SK-N-SH (cell line): ENCODE measurements at regions not wholly inside any gene's neighbourhood (a gene's known extent, or its start where the extent isn't known, plus 50 kb on each side); places are given as distances from the start of the nearest gene placed in this dataset.

Experiments used
- CTCF ChIA-PET: fragments of 300-600, 350-600 bp; formaldehyde crosslinking; extraction: SDS; loops from one replicate; lab custom pipeline; 2021; lab: Yijun Ruan, JAX
- POLR2A ChIA-PET: fragments of 350-600 bp; sonication (Branson Sonifier 250); formaldehyde crosslinking; extraction: SDS; loops from one replicate; lab custom pipeline; 2020; ENCODE audit warnings: antibody characterized with exemption, inconsistent platforms; lab: Yijun Ruan, JAX
- DNase-seq: peaks from one replicate; pipeline ENCODE4 v3.0.0; 2012
- H2AFZ ChIP-seq: fragments of 200-600 bp; sonication (generic); 2 replicates; pipeline ENCODE4 v1.8.1; 2016; ENCODE audit warnings: antibody characterized with exemption, mild to moderate bottlenecking, low read depth
- H3F3A ChIP-seq: fragments of 200-600 bp; sonication (generic); replicated peaks from 2 replicates; pipeline ENCODE3; 2016; ENCODE audit warnings: antibody characterized with exemption, mild to moderate bottlenecking; ENCODE audit not compliant: insufficient read depth
- H3K27ac ChIP-seq, 2 experiments: fragments of 200-500 bp in 1 of 2; fragments of 200-600 bp in 1 of 2; sonication (Bioruptor generic) in 1 of 2; sonication (generic), shearing (Covaris generic) in 1 of 2; 2 replicates each; pipeline versions ENCODE4 v1.5.1 to v1.6.1; 2014 to 2016; ENCODE audit warnings: low read depth in 2 of 2, inconsistent platforms in 1 of 2, low read length in 1 of 2, mild to moderate bottlenecking in 1 of 2, mixed read lengths in 1 of 2
- H3K27me3 ChIP-seq: fragments of 200-600 bp; sonication (generic), shearing (Covaris generic); 2 replicates; pipeline ENCODE4 v1.6.1; 2016; ENCODE audit warnings: mixed run types; ENCODE audit not compliant: insufficient read depth
- H3K36me3 ChIP-seq, 2 experiments: fragments of 200-500 bp in 1 of 2; fragments of 200-600 bp in 1 of 2; sonication (Bioruptor generic) in 1 of 2; sonication (generic) in 1 of 2; replicated peaks in 1 of 2; 2 replicates each; pipeline versions ENCODE3 to v1.5.1; 2014 to 2016; ENCODE audit warnings: low read length in 1 of 2, mild to moderate bottlenecking in 1 of 2; ENCODE audit not compliant: insufficient read depth in 2 of 2, control insufficient read depth in 1 of 2
- H3K4me1 ChIP-seq, 2 experiments: fragments of 200-500 bp in 1 of 2; fragments of 200-600 bp in 1 of 2; sonication (Bioruptor generic) in 1 of 2; sonication (generic), shearing (Covaris generic) in 1 of 2; 2 replicates each; pipeline versions ENCODE4 v1.5.1 to v1.6.1; 2014 to 2016; ENCODE audit warnings: low read depth in 1 of 2, low read length in 1 of 2, mixed run types in 1 of 2; ENCODE audit not compliant: insufficient read depth in 2 of 2, control insufficient read depth in 1 of 2
- H3K4me2 ChIP-seq: fragments of 200-600 bp; sonication (generic), shearing (Covaris generic); 2 replicates; pipeline ENCODE4 v1.6.1; 2017; ENCODE audit warnings: mixed run types
- H3K4me3 ChIP-seq, 2 experiments: fragments of 200-500 bp in 1 of 2; fragments of 200-600 bp in 1 of 2; sonication (Bioruptor generic) in 1 of 2; sonication (generic), shearing (Covaris generic) in 1 of 2; 2 replicates each; pipeline versions ENCODE4 v1.5.1 to v1.8.1; 2014 to 2016; ENCODE audit warnings: low read depth in 2 of 2, inconsistent platforms in 1 of 2, low read length in 1 of 2, mild to moderate bottlenecking in 1 of 2, mixed read lengths in 1 of 2, moderate library complexity in 1 of 2
- H3K79me2 ChIP-seq: fragments of 200-600 bp; sonication (generic); 2 replicates; pipeline ENCODE4 v1.8.1; 2017; ENCODE audit warnings: mild to moderate bottlenecking; ENCODE audit not compliant: insufficient read depth
- H3K9ac ChIP-seq: fragments of 200-600 bp; sonication (generic); 2 replicates; pipeline ENCODE4 v1.6.1; 2017; ENCODE audit warnings: mixed run types
- H3K9me2 ChIP-seq: fragments of 200-600 bp; sonication (generic); 2 replicates; pipeline ENCODE4 v1.6.1; 2017; ENCODE audit warnings: mixed run types
- H3K9me3 ChIP-seq: fragments of 200-600 bp; sonication (generic); 2 replicates; pipeline ENCODE4 v1.6.1; 2017; ENCODE audit warnings: mixed run types, mild to moderate bottlenecking, moderate library complexity
- H4K20me1 ChIP-seq: fragments of 200-600 bp; sonication (generic); 2 replicates; pipeline ENCODE4 v1.6.1; 2017; ENCODE audit warnings: mild to moderate bottlenecking, mixed run types; ENCODE audit not compliant: insufficient read depth
- CTCF ChIP-seq: fragments of 200-600 bp; sonication (generic); IDR thresholded peaks from 2 replicates; pipeline ENCODE4 v1.6.1; 2017; ENCODE audit warnings: antibody characterized with exemption, mild to moderate bottlenecking, moderate library complexity
- ELF1 ChIP-seq: IDR thresholded peaks from 2 replicates; pipeline ENCODE4 v1.4.0; 2012
- EP300 ChIP-seq, 2 experiments: IDR thresholded peaks; 2 replicates each; pipeline versions ENCODE4 v1.4.0 to v1.6.1; 2012; ENCODE audit warnings: borderline replicate concordance in 1 of 2, low read depth in 1 of 2, low read length in 1 of 2
- FOSL2 ChIP-seq: IDR thresholded peaks from 2 replicates; pipeline ENCODE4 v1.4.0; 2012; ENCODE audit warnings: low read depth, mild to moderate bottlenecking, moderate library complexity, borderline replicate concordance
- IRF3 ChIP-seq: fragments of 150-350 bp; IDR thresholded peaks from 2 replicates; pipeline ENCODE4 v1.6.1; 2016; ENCODE audit warnings: mild to moderate bottlenecking, low read depth, low read length
- MAX ChIP-seq: IDR thresholded peaks from 2 replicates; pipeline ENCODE4 v1.4.0; 2012; ENCODE audit warnings: low read depth
- MEF2A ChIP-seq: IDR thresholded peaks from 2 replicates; pipeline ENCODE4 v1.4.0; 2012; ENCODE audit warnings: low read depth, borderline replicate concordance
- MXI1 ChIP-seq: IDR thresholded peaks from 2 replicates; pipeline ENCODE4 v1.6.1; 2012; ENCODE audit warnings: mild to moderate bottlenecking, low read depth, low read length, improper control_type of control experiment
- NFIC ChIP-seq: IDR thresholded peaks from 2 replicates; pipeline ENCODE4 v1.4.0; 2012; ENCODE audit warnings: borderline replicate concordance
- NRF1 ChIP-seq: IDR thresholded peaks from 2 replicates; pipeline ENCODE4 v1.6.1; 2012; ENCODE audit warnings: low read depth, mild to moderate bottlenecking, low read length
- RAD21 ChIP-seq: IDR thresholded peaks from 2 replicates; pipeline ENCODE4 v1.6.1; 2012; ENCODE audit warnings: mild to moderate bottlenecking, low read length
- RCOR1 ChIP-seq: fragments of 150-350 bp; IDR thresholded peaks from 2 replicates; pipeline ENCODE4 v1.6.1; 2017; ENCODE audit warnings: antibody characterized with exemption, low read length
- REST ChIP-seq: IDR thresholded peaks from 2 replicates; pipeline ENCODE4 v1.6.1; 2012; ENCODE audit warnings: mild to moderate bottlenecking, low read depth, low read length, moderate library complexity
- SIN3A ChIP-seq: IDR thresholded peaks from 2 replicates; pipeline ENCODE4 v1.6.1; 2012; ENCODE audit warnings: low read depth, mild to moderate bottlenecking, low read length, moderate library complexity, borderline replicate concordance
- SMC3 ChIP-seq: IDR thresholded peaks from 2 replicates; pipeline ENCODE4 v1.6.1; 2012; ENCODE audit warnings: low read depth, low read length, improper control_type of control experiment
- TEAD4 ChIP-seq: IDR thresholded peaks from 2 replicates; pipeline ENCODE4 v1.4.0; 2012; ENCODE audit warnings: mild to moderate bottlenecking, borderline replicate concordance; ENCODE audit not compliant: insufficient read depth
- USF2 ChIP-seq: fragments of 150-350 bp; IDR thresholded peaks from 2 replicates; pipeline ENCODE4 v1.6.1; 2017; ENCODE audit warnings: antibody characterized with exemption, low read length, low read depth, borderline replicate concordance
- YY1 ChIP-seq: IDR thresholded peaks from 2 replicates; pipeline ENCODE4 v1.4.0; 2012; ENCODE audit warnings: low read depth, mild to moderate bottlenecking
- ZBTB33 ChIP-seq: IDR thresholded peaks from 2 replicates; pipeline ENCODE4 v1.4.0; 2012; ENCODE audit warnings: low read depth, borderline replicate concordance
- whole genome bisulfite sequencing: methylation state at CpG from one replicate; pipeline ENCODE4 v1.1.6; 2017; ENCODE audit warnings: low lambda C conversion rate; 5-methylcytosine and 5-hydroxymethylcytosine counted together

GRCh38 chr10:20647756-20648155 lies 249.4 kb downstream of the NEBL start:
- ChIA-PET POLR2A (no interaction called here), CTCF (interaction anchor here (1.1 kb wide), 1 partner anchor 10 kb away, joined by 3 read pairs; no protein-coding TSS in a partner anchor)
- H3K27ac ChIP-seq: no peak overlapping the region
- H2AFZ ChIP-seq: no peak overlapping the region
- H3K4me1 ChIP-seq: no peaks in the 10 kb centered on the region
- no peak overlapping the region for H3K4me2 ChIP-seq
- no peak overlapping the region for H3K9ac ChIP-seq
- H3K79me2 ChIP-seq: no peaks in the 10 kb centered on the region
- H3F3A ChIP-seq: no peaks in the 10 kb centered on the region
- H4K20me1 ChIP-seq: no peaks in the 10 kb centered on the region
- H3K27me3 ChIP-seq: no peaks in the 10 kb centered on the region
- no peaks in the 10 kb centered on the region for H3K36me3 ChIP-seq
- no peaks in the 10 kb centered on the region for H3K9me3 ChIP-seq
- no peak overlapping the region for H3K4me3 ChIP-seq
- no peak for TF ChIP-seq CTCF
- TF ChIP-seq SIN3A: no peak
- DNase-seq: no peak
- H3K9me2 ChIP-seq: no peaks in the 10 kb centered on the region

- Histone ChIP-seq H4K20me1 (no peaks in the 10 kb centered on the region), H3K4me1 (no peaks in the 10 kb centered on the region), H3K27ac (no peak overlapping the region), H3K79me2 (no peaks in the 10 kb centered on the region), H3K9ac (no peak overlapping the region), H3F3A (no peaks in the 10 kb centered on the region), H3K36me3 (no peaks in the 10 kb centered on the region), H3K9me3 (no peaks in the 10 kb centered on the region), H3K27me3 (no peaks in the 10 kb centered on the region), H3K4me2 (no peak overlapping the region), H3K9me2 (no peaks in the 10 kb centered on the region), H3K4me3 (no peak overlapping the region), H2AFZ (no peak overlapping the region)
- DNase-seq: no peak
- TF ChIP-seq NFIC (no peak), MXI1 (no peak), RAD21 (no peak), YY1 (no peak), SIN3A (no peak), USF2 (no peak), ZBTB33 (no peak), SMC3 (no peak), ELF1 (no peak), EP300 (IDR thresholded peaks at IDR 0.05; ENCODE audit: borderline replicate concordance in 1 of 2, low read depth in 1 of 2, low read length in 1 of 2) (no peak), MAX (no peak), TEAD4 (no peak), IRF3 (no peak), NRF1 (no peak), REST (no peak), MEF2A (no peak), FOSL2 (no peak), RCOR1 (no peak)
- WGBS: 25% methylated on average over 8 of the region's 8 CpGs
- ChIA-PET POLR2A (no interaction called here), CTCF (no interaction called here)
Observed at GRCh38 chr10:20644421-20644820, 252.7 kb downstream of the NEBL start.
